H1 (cell line): ENCODE measurements at regions not wholly inside any gene's neighbourhood (a gene's known extent, or its start where the extent isn't known, plus 50 kb on each side); places are given as distances from the start of the nearest gene placed in this dataset.

Experiments
- PHF8 ChIP-seq: fragments of 200-600 bp; sonication (generic); conservative IDR thresholded peaks from 2 replicates; pipeline ENCODE4 v1.7.1; 2012; ENCODE audit warnings: low read depth, mild to moderate bottlenecking, inconsistent platforms, low read length, moderate library complexity

DNA sequence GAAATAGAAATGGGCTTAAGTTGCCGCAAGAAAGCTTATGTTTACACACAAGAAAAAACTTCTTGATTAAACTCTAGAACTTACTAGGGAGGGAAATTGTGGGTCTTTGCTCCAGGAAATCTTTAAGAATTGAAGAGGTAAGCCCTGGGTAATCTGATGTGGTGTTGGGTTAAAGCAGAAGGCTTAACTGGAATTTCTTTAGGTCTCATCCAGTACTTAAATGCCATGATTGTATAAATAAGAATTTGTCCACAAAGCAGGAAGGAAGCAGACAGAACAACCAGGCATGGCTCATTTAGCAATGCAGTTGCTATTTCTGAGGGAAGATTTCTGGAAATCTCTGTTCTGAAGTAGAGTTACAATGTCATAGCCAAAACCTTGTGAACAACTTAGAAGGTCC, 360.4 kb downstream of the KLF5 start (continued):
- no peak for TF ChIP-seq PHF8
- TF ChIP-seq, all 59 proteins: peak for 0
